OCI-LY7 (cell line): ENCODE measurements at regions not wholly inside any gene's neighbourhood (a gene's known extent, or its start where the extent isn't known, plus 50 kb on each side); places are given as distances from the start of the nearest gene placed in this dataset.

Experiments
- BruUV-seq: library from RNA; stranded (reverse); fragments of 400-500 nt; replicated peaks from 2 replicates; lab custom pipeline; 2021; lab: Mats Ljungman, UMichigan
- CTCF ChIA-PET: fragments of 300-600 bp; sonication (Branson Sonifier 250); formaldehyde crosslinking; loops from one replicate; lab custom pipeline; 2022; ENCODE audit warnings: antibody characterized with exemption; ENCODE audit not compliant: unreplicated experiment; lab: Charles Lee
- POLR2A ChIA-PET: fragments of 300-600 bp; sonication (Branson Sonifier 250); formaldehyde crosslinking; loops from one replicate; lab custom pipeline; 2022; ENCODE audit warnings: antibody characterized with exemption; lab: Charles Lee
- DNase-seq: peaks from one replicate; pipeline ENCODE4 v3.0.0-alpha.2; 2015; ENCODE audit warnings: low spot score
- H2AFZ ChIP-seq: fragments of 200-600 bp; sonication (generic), shearing (Covaris generic); 2 replicates; pipeline ENCODE4 v1.6.1; 2014; ENCODE audit warnings: mild to moderate bottlenecking, antibody characterized with exemption, low read length, moderate library complexity
- H3K27ac ChIP-seq: fragments of 200-600 bp; sonication (generic); 2 replicates; pipeline ENCODE4 v1.5.1; 2014; ENCODE audit warnings: mixed run types, low read depth, mild to moderate bottlenecking, moderate library complexity, low read length, inconsistent platforms; ENCODE audit not compliant: poor library complexity, severe bottlenecking
- H3K36me3 ChIP-seq: fragments of 200-600 bp; sonication (generic); 2 replicates; pipeline ENCODE4 v1.6.1; 2014; ENCODE audit warnings: mild to moderate bottlenecking, antibody characterized with exemption, low read length, moderate library complexity, mixed read lengths; ENCODE audit not compliant: insufficient read depth
- H3K4me1 ChIP-seq: fragments of 200-600 bp; sonication (generic); 2 replicates; pipeline ENCODE4 v1.5.1; 2014; ENCODE audit warnings: mild to moderate bottlenecking, low read length; ENCODE audit not compliant: insufficient read depth, poor library complexity, severe bottlenecking
- H3K4me2 ChIP-seq: fragments of 200-600 bp; sonication (generic); 2 replicates; pipeline ENCODE4 v1.6.1; 2014; ENCODE audit warnings: mild to moderate bottlenecking, low read length
- H3K4me3 ChIP-seq: fragments of 200-600 bp; sonication (generic); 2 replicates; pipeline ENCODE4 v1.5.1; 2014; ENCODE audit warnings: mild to moderate bottlenecking, low read depth, low read length; ENCODE audit not compliant: poor library complexity, severe bottlenecking
- H3K79me2 ChIP-seq: fragments of 200-600 bp; sonication (generic); 2 replicates; pipeline ENCODE4 v1.6.1; 2016; ENCODE audit warnings: low read depth, mild to moderate bottlenecking, low read length, moderate library complexity, mixed read lengths; ENCODE audit not compliant: insufficient read depth
- H3K9me2 ChIP-seq: fragments of 200-600 bp; sonication (generic); 2 replicates; pipeline ENCODE4 v1.6.1; 2016; ENCODE audit warnings: mild to moderate bottlenecking, low read length, mixed read lengths; ENCODE audit not compliant: insufficient read depth
- H3K9me3 ChIP-seq: fragments of 200-600 bp; sonication (generic); 2 replicates; pipeline ENCODE4 v1.6.1; 2014; ENCODE audit warnings: mild to moderate bottlenecking, mixed run types, low read length, mixed read lengths
- H4K20me1 ChIP-seq: fragments of 200-600 bp; sonication (generic); 2 replicates; pipeline ENCODE4 v1.6.1; 2014; ENCODE audit warnings: mild to moderate bottlenecking, antibody characterized with exemption, low read length, moderate library complexity, mixed read lengths; ENCODE audit not compliant: insufficient read depth
- CTCF ChIP-seq: fragments of 200-600 bp; sonication (generic); conservative IDR thresholded peaks from 2 replicates; pipeline ENCODE4 v1.5.1; 2014; ENCODE audit warnings: mild to moderate bottlenecking, antibody characterized with exemption, low read length, moderate library complexity, mixed read lengths
- EZH2phosphoT487 ChIP-seq: fragments of 200-600 bp; sonication (generic); IDR thresholded peaks from 2 replicates; pipeline ENCODE4 v1.6.1; 2018; ENCODE audit warnings: low read depth, borderline replicate concordance, mild to moderate bottlenecking, mixed run types, antibody characterized with exemption, low read length, moderate library complexity, mixed read lengths
- intact Hi-C: fragments of 100-400 bp; cut with micrococcal nuclease; formaldehyde crosslinking; loops from one replicate; pipeline ENCODE4 v1.10.0; 2022; ENCODE audit not compliant: unreplicated experiment

GRCh38 chr3:178062126-178062525 lies 474.1 kb upstream of the KCNMB2 start:
- no peak for DNase-seq
- Histone ChIP-seq H3K36me3 (no peaks in the 10 kb centered on the region), H3K9me2 (no peaks in the 10 kb centered on the region), H2AFZ (no peak overlapping the region), H3K27ac (no peak overlapping the region), H3K79me2 (no peaks in the 10 kb centered on the region), H3K4me3 (no peak overlapping the region), H3K9me3 (no peaks in the 10 kb centered on the region), H4K20me1 (no peaks in the 10 kb centered on the region), H3K4me1 (no peaks in the 10 kb centered on the region), H3K4me2 (no peak overlapping the region)
- BruUV-seq: no TSS peak
- ChIA-PET CTCF (no interaction called here), POLR2A (no interaction called here)
- no peak for TF ChIP-seq EZH2phosphoT487
- TF ChIP-seq CTCF: no peak
- intact Hi-C loops: no loop called here

GRCh38 chr3:178063461-178063860 lies 472.8 kb upstream of the KCNMB2 start:
- no peaks in the 10 kb centered on the region for H3K9me3 ChIP-seq
- intact Hi-C loops: no loop called here
- no TSS peak for BruUV-seq
- no peak for TF ChIP-seq EZH2phosphoT487
- TF ChIP-seq CTCF: no peak
- no peaks in the 10 kb centered on the region for H3K36me3 ChIP-seq
- DNase-seq: no peak
- no peak overlapping the region for H3K4me3 ChIP-seq
- ChIA-PET CTCF (no interaction called here), POLR2A (no interaction called here)
- no peaks in the 10 kb centered on the region for H3K79me2 ChIP-seq
- no peak overlapping the region for H3K27ac ChIP-seq
- H2AFZ ChIP-seq: no peak overlapping the region
- no peaks in the 10 kb centered on the region for H3K4me1 ChIP-seq
- H4K20me1 ChIP-seq: no peaks in the 10 kb centered on the region
- no peak overlapping the region for H3K4me2 ChIP-seq
- no peaks in the 10 kb centered on the region for H3K9me2 ChIP-seq

DNA sequence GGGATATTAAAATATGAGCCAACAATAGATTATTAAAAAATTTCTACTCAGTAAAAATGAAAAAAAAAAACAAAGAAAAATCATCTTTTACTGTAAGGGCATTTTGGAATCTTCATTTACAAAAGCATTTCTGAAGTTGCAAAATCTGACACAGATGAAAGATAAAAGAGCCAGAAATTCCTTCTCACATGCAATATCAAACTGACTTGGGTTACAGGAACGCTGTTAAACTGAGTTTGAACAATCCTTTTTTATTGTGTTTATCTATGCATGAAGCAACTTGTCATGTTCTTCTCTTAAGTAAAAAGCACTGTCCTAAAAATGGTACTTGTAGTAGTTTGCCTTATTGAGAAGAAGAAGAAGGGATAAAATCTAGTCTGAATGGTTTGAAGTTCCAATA lies 468.5 kb upstream of the KCNMB2 start:
- H3K79me2 ChIP-seq: no peaks in the 10 kb centered on the region
- no peak overlapping the region for H3K27ac ChIP-seq
- no peaks in the 10 kb centered on the region for H3K9me2 ChIP-seq
- no peak overlapping the region for H3K4me3 ChIP-seq
- BruUV-seq: no TSS peak
- H3K4me2 ChIP-seq: no peak overlapping the region
- TF ChIP-seq EZH2phosphoT487 (no peak), CTCF (no peak)
- ChIA-PET POLR2A (interaction anchor here (1.1 kb wide), 1 partner anchor 15 kb away, joined by 3 read pairs; no protein-coding TSS in a partner anchor), CTCF (no interaction called here)
- no peaks in the 10 kb centered on the region for H3K36me3 ChIP-seq
- no peak overlapping the region for H2AFZ ChIP-seq
- no peaks in the 10 kb centered on the region for H3K9me3 ChIP-seq
- H3K4me1 ChIP-seq: no peaks in the 10 kb centered on the region
- DNase-seq: no peak
- intact Hi-C loops: no loop called here
- no peaks in the 10 kb centered on the region for H4K20me1 ChIP-seq
